HCT116 (cell line): ENCODE measurements at regions not wholly inside any gene's neighbourhood (a gene's known extent, or its start where the extent isn't known, plus 50 kb on each side); places are given as distances from the start of the nearest gene placed in this dataset.
"Not testable (repeated sequence)": the region's sequence is repeated elsewhere in the genome, so short reads cannot be mapped to it uniquely, and the experiment has no call there.

Experiments
- ATAC-seq: fragments of 200-7000 bp; cut with Tn5 transposase; 2 replicates; pipeline ENCODE4 v1.9.1; 2020; ENCODE audit warnings: mild to moderate bottlenecking, moderate library complexity
- BruUV-seq: library from RNA; stranded (reverse); fragments of 400-500 nt; replicated peaks from 2 replicates; lab custom pipeline; 2021; lab: Mats Ljungman, UMichigan
- CTCF ChIA-PET: fragments of 300-600 bp; sonication (Branson Sonifier 250); formaldehyde crosslinking; loops from one replicate; lab custom pipeline; 2021; ENCODE audit warnings: antibody characterized with exemption; lab: Charles Lee
- POLR2A ChIA-PET: fragments of 300-600, 350-600 bp; sonication (Branson Sonifier 250); formaldehyde crosslinking; loops from one replicate; lab custom pipeline; 2021; ENCODE audit warnings: antibody characterized with exemption; lab: Charles Lee
- RAD21 ChIA-PET, 2 experiments: fragments of 300-600 bp; sonication (Branson Sonifier 250); formaldehyde crosslinking; loops; one replicate each; lab custom pipeline; 2023; ENCODE audit warnings: low total read pairs in 2 of 2; ENCODE audit not compliant: uncharacterized antibody in 2 of 2, unreplicated experiment in 2 of 2, low non-redundant PET in 1 of 2; lab: Charles Lee
- DNase-seq: peaks from one replicate; pipeline ENCODE4 v3.0.0-alpha.2; 2010; ENCODE audit warnings: low read depth, low spot score
- H2AFZ ChIP-seq: fragments of 200-600 bp; shearing (Covaris generic), sonication (generic); 2 replicates; pipeline ENCODE4 v1.6.1; 2017; ENCODE audit warnings: low read depth, mixed run types, mixed read lengths, antibody characterized with exemption, low read length; ENCODE audit not compliant: poor library complexity, severe bottlenecking
- H3K27ac ChIP-seq: 2 replicates; pipeline ENCODE4 v1.5.1; 2012; ENCODE audit warnings: low read depth, low read length
- H3K27me3 ChIP-seq: fragments of 200-600 bp; sonication (generic); 2 replicates; pipeline ENCODE4 v1.6.1; 2016; ENCODE audit warnings: mixed run types, low read length, mixed read lengths; ENCODE audit not compliant: insufficient read depth
- H3K36me3 ChIP-seq, 2 experiments: fragments of 200-500 bp in 1 of 2; fragments of 200-600 bp in 1 of 2; sonication (Bioruptor generic) in 1 of 2; sonication (generic) in 1 of 2; 2 replicates each; pipeline versions ENCODE4 v1.5.1 to v1.6.1; 2014 to 2016; ENCODE audit warnings: low read length in 2 of 2, inconsistent platforms in 1 of 2, mixed read lengths in 1 of 2, mixed run types in 1 of 2; ENCODE audit not compliant: insufficient read depth in 2 of 2, control insufficient read depth in 1 of 2
- H3K4me1 ChIP-seq, 2 experiments: fragments of 200-600 bp in 1 of 2; sonication (generic) in 1 of 2; 2 replicates each; pipeline versions ENCODE4 v1.5.1 to v1.6.1; 2012 to 2017; ENCODE audit warnings: low read length in 2 of 2, inconsistent platforms in 1 of 2, mild to moderate bottlenecking in 1 of 2, mixed read lengths in 1 of 2, mixed run types in 1 of 2, moderate library complexity in 1 of 2; ENCODE audit not compliant: insufficient read depth in 2 of 2, control insufficient read depth in 1 of 2
- H3K4me2 ChIP-seq: fragments of 200-600 bp; sonication (generic); 2 replicates; pipeline ENCODE4 v1.6.1; 2017; ENCODE audit warnings: mixed run types, low read length, mixed read lengths
- H3K4me3 ChIP-seq, 2 experiments: fragments of 200-600 bp in 1 of 2; sonication (generic) in 1 of 2; replicated peaks in 1 of 2; 2 replicates each; pipeline ENCODE4 v1.5.1; 2011 to 2016; ENCODE audit warnings: low read length in 2 of 2, control low read depth in 1 of 2, low read depth in 1 of 2, mild to moderate bottlenecking in 1 of 2, mixed read lengths in 1 of 2, mixed run types in 1 of 2
- H3K79me2 ChIP-seq: fragments of 200-600 bp; sonication (generic); 2 replicates; pipeline ENCODE4 v1.6.1; 2017; ENCODE audit warnings: mild to moderate bottlenecking, mixed run types, low read length, moderate library complexity, mixed read lengths; ENCODE audit not compliant: insufficient read depth
- H3K9ac ChIP-seq: fragments of 200-600 bp; sonication (generic); 2 replicates; pipeline ENCODE4 v1.6.1; 2016; ENCODE audit warnings: low read length, mixed read lengths
- H3K9me2 ChIP-seq: fragments of 200-600 bp; sonication (generic), shearing (Covaris generic); 2 replicates; pipeline ENCODE4 v1.6.1; 2017; ENCODE audit warnings: mixed run types, mild to moderate bottlenecking, moderate library complexity; ENCODE audit not compliant: insufficient read depth
- H3K9me3 ChIP-seq, 2 experiments: fragments of 200-500 bp in 1 of 2; fragments of 200-600 bp in 1 of 2; sonication (Bioruptor generic) in 1 of 2; sonication (generic) in 1 of 2; 2 replicates each; pipeline ENCODE4 v1.6.1; 2014 to 2017; ENCODE audit warnings: low read length in 2 of 2, mixed read lengths in 2 of 2, inconsistent platforms in 1 of 2, low read depth in 1 of 2, mild to moderate bottlenecking in 1 of 2, mixed run types in 1 of 2, moderate library complexity in 1 of 2; ENCODE audit not compliant: control insufficient read depth in 1 of 2, insufficient read depth in 1 of 2
- H4K20me1 ChIP-seq: fragments of 200-600 bp; sonication (generic), shearing (Covaris generic); 2 replicates; pipeline ENCODE4 v1.6.1; 2017; ENCODE audit warnings: mixed run types, mild to moderate bottlenecking, moderate library complexity; ENCODE audit not compliant: insufficient read depth
- YY1 ChIP-seq: IDR thresholded peaks from 2 replicates; pipeline ENCODE4 v1.6.1; 2011; ENCODE audit warnings: low read length, low read depth, moderate library complexity, mild to moderate bottlenecking; ENCODE audit not compliant: insufficient replicate concordance; ENCODE audit errors: extremely low read depth
- intact Hi-C: fragments of 100-400 bp; cut with micrococcal nuclease; formaldehyde crosslinking; loops from 2 replicates; pipeline ENCODE4 v1.10.0; 2022

- no peak for TF ChIP-seq YY1
These were observed 153.3 kb upstream of the PGRMC2 start (continued) for GRCh38 chr4:128440923-128441322.

- ATAC-seq, POLR2A ChIA-PET, H3K9me3 ChIP-seq, CTCF ChIA-PET, H2AFZ ChIP-seq, H3K4me1 ChIP-seq, DNase-seq, H3K79me2 ChIP-seq, H3K4me2 ChIP-seq, H3K9ac ChIP-seq, H3K27me3 ChIP-seq, H3K36me3 ChIP-seq, H4K20me1 ChIP-seq, H3K4me3 ChIP-seq, intact Hi-C loops, RAD21 ChIA-PET, H3K27ac ChIP-seq, H3K9me2 ChIP-seq, BruUV-seq: not testable (repeated sequence)
These were observed 149.4 kb upstream of the PGRMC2 start for GRCh38 chr4:128437023-128437422.

GRCh38 chr4:128429023-128429613, 141.5 kb upstream of the PGRMC2 start:
- H3K4me1 ChIP-seq = peaks cover 3 to 15% of the 10 kb centered on the region in 2 experiments; a peak in 3 of 4 replicates
- H3K36me3 ChIP-seq, intact Hi-C loops, H3K79me2 ChIP-seq, H3K9me3 ChIP-seq, POLR2A ChIA-PET, H3K9me2 ChIP-seq, H3K4me3 ChIP-seq, H3K4me2 ChIP-seq, H3K27ac ChIP-seq, H2AFZ ChIP-seq, RAD21 ChIA-PET, H4K20me1 ChIP-seq, H3K9ac ChIP-seq, ATAC-seq, BruUV-seq, DNase-seq, H3K27me3 ChIP-seq: not testable (repeated sequence)
- CTCF ChIA-PET = interaction anchor here (2.1 kb wide), 1 partner anchor 25 kb away, joined by 17 read pairs; no protein-coding TSS in a partner anchor
